DOHH2 (cell line): ENCODE measurements at regions not wholly inside any gene's neighbourhood (a gene's known extent, or its start where the extent isn't known, plus 50 kb on each side); places are given as distances from the start of the nearest gene placed in this dataset.

Experiments
- EZH2phosphoT487 ChIP-seq: fragments of 200-600 bp; sonication (generic); IDR thresholded peaks from 2 replicates; pipeline ENCODE4 v1.6.1; 2017; ENCODE audit warnings: borderline replicate concordance, mild to moderate bottlenecking, antibody characterized with exemption, low read length, moderate library complexity, mixed read lengths
- TF ChIP-seq, protein P1 (sequence below): fragments of 200-600 bp; sonication (generic); IDR thresholded peaks from one replicate; pipeline ENCODE4 v1.5.1; 2014; ENCODE audit warnings: antibody characterized with exemption, mild to moderate bottlenecking, low read depth, low read length; ENCODE audit not compliant: poor library complexity, severe bottlenecking

DNA sequence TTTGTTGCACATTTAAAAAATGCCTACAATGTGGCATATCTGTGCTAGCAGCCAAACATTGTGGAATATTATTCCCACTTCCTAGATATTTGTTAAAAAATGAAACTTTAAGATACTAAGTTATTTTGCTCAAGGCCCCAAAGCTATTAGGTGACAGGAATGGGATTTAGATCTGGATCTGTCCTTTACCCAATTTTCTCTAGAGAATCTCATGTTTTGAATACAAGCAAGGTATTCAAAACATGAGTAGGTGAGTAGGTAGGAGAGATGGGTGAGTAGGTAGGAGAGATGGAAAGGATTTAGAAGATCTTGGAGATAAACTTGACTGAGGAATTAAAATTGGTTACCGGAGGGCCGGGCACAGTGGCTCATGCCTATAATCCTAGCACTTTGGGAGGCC, 61.2 kb upstream of the AKIRIN2 start:
- TF ChIP-seq, protein P1, sequence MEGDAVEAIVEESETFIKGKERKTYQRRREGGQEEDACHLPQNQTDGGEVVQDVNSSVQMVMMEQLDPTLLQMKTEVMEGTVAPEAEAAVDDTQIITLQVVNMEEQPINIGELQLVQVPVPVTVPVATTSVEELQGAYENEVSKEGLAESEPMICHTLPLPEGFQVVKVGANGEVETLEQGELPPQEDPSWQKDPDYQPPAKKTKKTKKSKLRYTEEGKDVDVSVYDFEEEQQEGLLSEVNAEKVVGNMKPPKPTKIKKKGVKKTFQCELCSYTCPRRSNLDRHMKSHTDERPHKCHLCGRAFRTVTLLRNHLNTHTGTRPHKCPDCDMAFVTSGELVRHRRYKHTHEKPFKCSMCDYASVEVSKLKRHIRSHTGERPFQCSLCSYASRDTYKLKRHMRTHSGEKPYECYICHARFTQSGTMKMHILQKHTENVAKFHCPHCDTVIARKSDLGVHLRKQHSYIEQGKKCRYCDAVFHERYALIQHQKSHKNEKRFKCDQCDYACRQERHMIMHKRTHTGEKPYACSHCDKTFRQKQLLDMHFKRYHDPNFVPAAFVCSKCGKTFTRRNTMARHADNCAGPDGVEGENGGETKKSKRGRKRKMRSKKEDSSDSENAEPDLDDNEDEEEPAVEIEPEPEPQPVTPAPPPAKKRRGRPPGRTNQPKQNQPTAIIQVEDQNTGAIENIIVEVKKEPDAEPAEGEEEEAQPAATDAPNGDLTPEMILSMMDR: no peak
- no peak for TF ChIP-seq EZH2phosphoT487
